ENCODE measurements at regions not wholly inside any gene's neighbourhood (a gene's known extent, or its start where the extent isn't known, plus 50 kb on each side); places are given as distances from the start of the nearest gene placed in this dataset.

- DNase-seq (no peak), FAIRE-seq (no peak)
- H3K4me3 ChIP-seq (ENCODE audit: low read depth in 1 of 3, low read length in 3 of 3), result no peak overlapping the region
- H3K27ac ChIP-seq (ENCODE audit: low read depth in 1 of 3, low read length in 2 of 3), result peak overlapping the region in 1 of 3 donors; percentile 42
- H3K36me3 ChIP-seq (ENCODE audit: control insufficient read depth in 3 of 3, insufficient read depth in 2 of 3, low read depth in 1 of 3, low read length in 3 of 3), result no peaks in the 10 kb centered on the region
- peaks cover 0 to 10% (median 4%) of the 10 kb centered on the region in 3 donors for H3K4me1 ChIP-seq (ENCODE audit: control insufficient read depth in 3 of 3, insufficient read depth in 2 of 3, low read depth in 1 of 3, low read length in 2 of 3)
- H3K9me3 ChIP-seq (ENCODE audit: control insufficient read depth in 2 of 2, insufficient read depth in 1 of 2, low read depth in 1 of 2, low read length in 1 of 2), result peaks cover 0 to 4% of the 10 kb centered on the region in 2 donors
- peaks cover 0 to 3% (median 0%) of the 10 kb centered on the region in 3 donors for H3K27me3 ChIP-seq (ENCODE audit: control insufficient read depth in 3 of 3, insufficient read depth in 3 of 3, low read length in 3 of 3)
- WGBS, 3 donors, result 87 to 91% (median 90%) methylated on average over 10 of the region's 10 CpGs
These were observed 50.2 kb upstream of the SNX9 start for GRCh38 chr6:157772820-157773219.

Measured in small intestine (tissue), 7 donors.